WTC11 (cell line): ENCODE measurements at regions not wholly inside any gene's neighbourhood (a gene's known extent, or its start where the extent isn't known, plus 50 kb on each side); places are given as distances from the start of the nearest gene placed in this dataset.

Experiments
- CBFB ChIP-seq: sonication (generic); formaldehyde crosslinking; IDR thresholded peaks from 2 replicates; pipeline ENCODE4 v1.8.1; 2022; ENCODE audit warnings: mild to moderate bottlenecking, low read depth, missing genetic modification reagents
- ELF4 ChIP-seq: sonication (generic); formaldehyde crosslinking; IDR thresholded peaks from 2 replicates; pipeline ENCODE4 v1.8.1; 2022; ENCODE audit warnings: low read depth, mild to moderate bottlenecking, moderate library complexity, missing genetic modification reagents
- FOXK1 ChIP-seq: sonication (generic); formaldehyde crosslinking; IDR thresholded peaks from 2 replicates; pipeline ENCODE4 v1.8.0; 2022; ENCODE audit warnings: mild to moderate bottlenecking, moderate library complexity, missing genetic modification reagents
- GABPB1 ChIP-seq: sonication (generic); formaldehyde crosslinking; IDR thresholded peaks from 2 replicates; pipeline ENCODE4 v1.8.1; 2023; ENCODE audit warnings: mild to moderate bottlenecking, missing genetic modification reagents
- KAT7 ChIP-seq: sonication (generic); formaldehyde crosslinking; IDR thresholded peaks from 2 replicates; pipeline ENCODE4 v1.8.1; 2023; ENCODE audit warnings: missing genetic modification reagents, mild to moderate bottlenecking, borderline replicate concordance
- SP1 ChIP-seq: sonication (generic); formaldehyde crosslinking; conservative IDR thresholded peaks from 2 replicates; pipeline ENCODE4 v1.8.1; 2022; ENCODE audit warnings: missing genetic modification reagents
- STAT6 ChIP-seq: sonication (generic); formaldehyde crosslinking; conservative IDR thresholded peaks from 2 replicates; pipeline ENCODE4 v1.8.1; 2023; ENCODE audit warnings: mild to moderate bottlenecking, low read depth, missing genetic modification reagents, moderate library complexity
- ZNF219 ChIP-seq: sonication (generic); formaldehyde crosslinking; IDR thresholded peaks from 2 replicates; pipeline ENCODE4 v1.8.0; 2023; ENCODE audit warnings: missing genetic modification reagents, mild to moderate bottlenecking, borderline replicate concordance
- TF ChIP-seq, protein P1 (sequence below): fragments of 200-600 bp; IDR thresholded peaks from 2 replicates; pipeline ENCODE4 v1.8.0; 2022; ENCODE audit warnings: antibody characterized with exemption
- TF ChIP-seq, protein P2 (sequence below): sonication (generic); formaldehyde crosslinking; IDR thresholded peaks from 2 replicates; pipeline ENCODE4 v1.8.1; 2023; ENCODE audit warnings: mild to moderate bottlenecking, missing genetic modification reagents
- TF ChIP-seq, protein P3 (sequence below): sonication (generic); formaldehyde crosslinking; IDR thresholded peaks from 2 replicates; pipeline ENCODE4 v1.8.1; 2022; ENCODE audit warnings: mild to moderate bottlenecking, missing genetic modification reagents, moderate library complexity, borderline replicate concordance
- TF ChIP-seq, protein P4 (sequence below): sonication (generic); formaldehyde crosslinking; IDR thresholded peaks from 2 replicates; pipeline ENCODE4 v1.8.1; 2023; ENCODE audit warnings: mild to moderate bottlenecking, moderate library complexity, missing genetic modification reagents
- TF ChIP-seq, protein P5 (sequence below): sonication (generic); formaldehyde crosslinking; IDR thresholded peaks from 2 replicates; pipeline ENCODE4 v1.8.1; 2023; ENCODE audit warnings: mild to moderate bottlenecking, missing genetic modification reagents, moderate library complexity

GRCh38 chrX:7242613-7243012 is 94.7 kb upstream of the PUDP start:
- TF ChIP-seq, protein P1, sequence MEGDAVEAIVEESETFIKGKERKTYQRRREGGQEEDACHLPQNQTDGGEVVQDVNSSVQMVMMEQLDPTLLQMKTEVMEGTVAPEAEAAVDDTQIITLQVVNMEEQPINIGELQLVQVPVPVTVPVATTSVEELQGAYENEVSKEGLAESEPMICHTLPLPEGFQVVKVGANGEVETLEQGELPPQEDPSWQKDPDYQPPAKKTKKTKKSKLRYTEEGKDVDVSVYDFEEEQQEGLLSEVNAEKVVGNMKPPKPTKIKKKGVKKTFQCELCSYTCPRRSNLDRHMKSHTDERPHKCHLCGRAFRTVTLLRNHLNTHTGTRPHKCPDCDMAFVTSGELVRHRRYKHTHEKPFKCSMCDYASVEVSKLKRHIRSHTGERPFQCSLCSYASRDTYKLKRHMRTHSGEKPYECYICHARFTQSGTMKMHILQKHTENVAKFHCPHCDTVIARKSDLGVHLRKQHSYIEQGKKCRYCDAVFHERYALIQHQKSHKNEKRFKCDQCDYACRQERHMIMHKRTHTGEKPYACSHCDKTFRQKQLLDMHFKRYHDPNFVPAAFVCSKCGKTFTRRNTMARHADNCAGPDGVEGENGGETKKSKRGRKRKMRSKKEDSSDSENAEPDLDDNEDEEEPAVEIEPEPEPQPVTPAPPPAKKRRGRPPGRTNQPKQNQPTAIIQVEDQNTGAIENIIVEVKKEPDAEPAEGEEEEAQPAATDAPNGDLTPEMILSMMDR: no peak
- TF ChIP-seq, protein P2, sequence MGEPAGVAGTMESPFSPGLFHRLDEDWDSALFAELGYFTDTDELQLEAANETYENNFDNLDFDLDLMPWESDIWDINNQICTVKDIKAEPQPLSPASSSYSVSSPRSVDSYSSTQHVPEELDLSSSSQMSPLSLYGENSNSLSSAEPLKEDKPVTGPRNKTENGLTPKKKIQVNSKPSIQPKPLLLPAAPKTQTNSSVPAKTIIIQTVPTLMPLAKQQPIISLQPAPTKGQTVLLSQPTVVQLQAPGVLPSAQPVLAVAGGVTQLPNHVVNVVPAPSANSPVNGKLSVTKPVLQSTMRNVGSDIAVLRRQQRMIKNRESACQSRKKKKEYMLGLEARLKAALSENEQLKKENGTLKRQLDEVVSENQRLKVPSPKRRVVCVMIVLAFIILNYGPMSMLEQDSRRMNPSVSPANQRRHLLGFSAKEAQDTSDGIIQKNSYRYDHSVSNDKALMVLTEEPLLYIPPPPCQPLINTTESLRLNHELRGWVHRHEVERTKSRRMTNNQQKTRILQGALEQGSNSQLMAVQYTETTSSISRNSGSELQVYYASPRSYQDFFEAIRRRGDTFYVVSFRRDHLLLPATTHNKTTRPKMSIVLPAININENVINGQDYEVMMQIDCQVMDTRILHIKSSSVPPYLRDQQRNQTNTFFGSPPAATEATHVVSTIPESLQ (CRISPR knock-in tag): no peak
- TF ChIP-seq, protein P3, sequence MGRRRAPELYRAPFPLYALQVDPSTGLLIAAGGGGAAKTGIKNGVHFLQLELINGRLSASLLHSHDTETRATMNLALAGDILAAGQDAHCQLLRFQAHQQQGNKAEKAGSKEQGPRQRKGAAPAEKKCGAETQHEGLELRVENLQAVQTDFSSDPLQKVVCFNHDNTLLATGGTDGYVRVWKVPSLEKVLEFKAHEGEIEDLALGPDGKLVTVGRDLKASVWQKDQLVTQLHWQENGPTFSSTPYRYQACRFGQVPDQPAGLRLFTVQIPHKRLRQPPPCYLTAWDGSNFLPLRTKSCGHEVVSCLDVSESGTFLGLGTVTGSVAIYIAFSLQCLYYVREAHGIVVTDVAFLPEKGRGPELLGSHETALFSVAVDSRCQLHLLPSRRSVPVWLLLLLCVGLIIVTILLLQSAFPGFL: no peak
- TF ChIP-seq CBFB (CRISPR knock-in tag) (no peak), FOXK1 (CRISPR knock-in tag) (no peak), ELF4 (CRISPR knock-in tag) (no peak), GABPB1 (CRISPR knock-in tag) (no peak), ZNF219 (CRISPR knock-in tag) (no peak), STAT6 (CRISPR knock-in tag) (no peak), KAT7 (CRISPR knock-in tag) (no peak), SP1 (CRISPR knock-in tag) (no peak)
- TF ChIP-seq, protein P4, sequence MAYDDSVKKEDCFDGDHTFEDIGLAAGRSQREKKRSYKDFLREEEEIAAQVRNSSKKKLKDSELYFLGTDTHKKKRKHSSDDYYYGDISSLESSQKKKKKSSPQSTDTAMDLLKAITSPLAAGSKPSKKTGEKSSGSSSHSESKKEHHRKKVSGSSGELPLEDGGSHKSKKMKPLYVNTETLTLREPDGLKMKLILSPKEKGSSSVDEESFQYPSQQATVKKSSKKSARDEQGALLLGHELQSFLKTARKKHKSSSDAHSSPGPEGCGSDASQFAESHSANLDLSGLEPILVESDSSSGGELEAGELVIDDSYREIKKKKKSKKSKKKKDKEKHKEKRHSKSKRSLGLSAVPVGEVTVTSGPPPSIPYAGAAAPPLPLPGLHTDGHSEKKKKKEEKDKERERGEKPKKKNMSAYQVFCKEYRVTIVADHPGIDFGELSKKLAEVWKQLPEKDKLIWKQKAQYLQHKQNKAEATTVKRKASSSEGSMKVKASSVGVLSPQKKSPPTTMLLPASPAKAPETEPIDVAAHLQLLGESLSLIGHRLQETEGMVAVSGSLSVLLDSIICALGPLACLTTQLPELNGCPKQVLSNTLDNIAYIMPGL (CRISPR knock-in tag): no peak
- TF ChIP-seq, protein P5, sequence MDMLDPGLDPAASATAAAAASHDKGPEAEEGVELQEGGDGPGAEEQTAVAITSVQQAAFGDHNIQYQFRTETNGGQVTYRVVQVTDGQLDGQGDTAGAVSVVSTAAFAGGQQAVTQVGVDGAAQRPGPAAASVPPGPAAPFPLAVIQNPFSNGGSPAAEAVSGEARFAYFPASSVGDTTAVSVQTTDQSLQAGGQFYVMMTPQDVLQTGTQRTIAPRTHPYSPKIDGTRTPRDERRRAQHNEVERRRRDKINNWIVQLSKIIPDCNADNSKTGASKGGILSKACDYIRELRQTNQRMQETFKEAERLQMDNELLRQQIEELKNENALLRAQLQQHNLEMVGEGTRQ (CRISPR knock-in tag): no peak
